ENCODE measurements at regions not wholly inside any gene's neighbourhood (a gene's known extent, or its start where the extent isn't known, plus 50 kb on each side); places are given as distances from the start of the nearest gene placed in this dataset.

- no peak overlapping the region for H3K4me3 ChIP-seq (replicated peaks in 1 of 4; ENCODE audit: control extremely low read depth in 1 of 4, insufficient read depth in 1 of 4, low read depth in 3 of 4, low read length in 4 of 4)
- TF ChIP-seq EZH2 (IDR thresholded peaks at IDR 0.05; ENCODE audit: low read length, missing control alignments): no peak
- TF ChIP-seq CTCF (conservative IDR thresholded peaks at IDR 0.05 in 1 of 2, IDR thresholded peaks at IDR 0.05 in 1 of 2; ENCODE audit: low read depth in 1 of 2, low read length in 2 of 2): no peak
- H3K9ac ChIP-seq (ENCODE audit: insufficient read depth, low read length): no peak overlapping the region
- H3K4me1 ChIP-seq (ENCODE audit: control insufficient read depth, extremely low read depth, insufficient read depth, low read length): no peaks in the 10 kb centered on the region
- H3K36me3 ChIP-seq (ENCODE audit: control insufficient read depth, insufficient read depth, low read length): no peaks in the 10 kb centered on the region
- H3K27ac ChIP-seq (ENCODE audit: insufficient read depth, low read length): no peak overlapping the region
- H2AFZ ChIP-seq (ENCODE audit: low read length): no peak overlapping the region
- H3K9me3 ChIP-seq (ENCODE audit: control insufficient read depth, insufficient read depth, low read depth, low read length): no peaks in the 10 kb centered on the region
- H4K20me1 ChIP-seq (ENCODE audit: control insufficient read depth, extremely low read depth, insufficient read depth, low read length): no peaks in the 10 kb centered on the region
- H3K4me2 ChIP-seq (ENCODE audit: extremely low read depth, insufficient read depth, low read length): no peak overlapping the region
- H3K27me3 ChIP-seq (ENCODE audit: control insufficient read depth, insufficient read depth, low read length): no peaks in the 10 kb centered on the region
- H3K79me2 ChIP-seq (ENCODE audit: control insufficient read depth, insufficient read depth, low read length): no peaks in the 10 kb centered on the region
- DNase-seq (ENCODE audit: low read depth in 2 of 2): no peak
These were observed 70.4 kb upstream of the TAMM41 start for GRCh38 chr3:11917051-11917450.

DNA sequence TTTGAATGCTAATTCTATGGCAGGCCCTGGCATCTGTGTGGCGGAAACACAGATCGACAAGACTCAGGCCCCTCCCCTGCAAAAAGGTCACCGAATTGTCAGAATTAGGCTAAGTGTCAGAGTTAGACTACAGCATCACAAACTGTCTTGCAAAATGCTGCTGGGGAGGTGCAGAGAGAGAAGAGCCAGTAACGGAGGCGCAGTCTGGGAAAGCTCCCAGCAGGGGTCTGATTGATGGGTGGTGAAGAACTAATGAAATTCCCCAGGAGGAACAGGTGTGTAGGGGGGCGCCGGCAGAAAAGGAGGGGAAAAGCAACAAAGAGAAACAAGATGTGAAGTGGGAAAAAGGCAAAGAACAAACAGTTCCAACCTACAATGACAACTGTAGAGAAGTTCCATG lies 72.7 kb upstream of the TAMM41 start:
- Histone ChIP-seq H2AFZ (ENCODE audit: low read length) (no peak overlapping the region), H3K27me3 (ENCODE audit: control insufficient read depth, insufficient read depth, low read length) (no peaks in the 10 kb centered on the region), H4K20me1 (ENCODE audit: control insufficient read depth, extremely low read depth, insufficient read depth, low read length) (no peaks in the 10 kb centered on the region), H3K4me3 (replicated peaks in 1 of 4; ENCODE audit: control extremely low read depth in 1 of 4, insufficient read depth in 1 of 4, low read depth in 3 of 4, low read length in 4 of 4) (no peak overlapping the region), H3K9me3 (ENCODE audit: control insufficient read depth, insufficient read depth, low read depth, low read length) (no peaks in the 10 kb centered on the region), H3K4me1 (ENCODE audit: control insufficient read depth, extremely low read depth, insufficient read depth, low read length) (no peaks in the 10 kb centered on the region), H3K27ac (ENCODE audit: insufficient read depth, low read length) (no peak overlapping the region), H3K79me2 (ENCODE audit: control insufficient read depth, insufficient read depth, low read length) (no peaks in the 10 kb centered on the region), H3K36me3 (ENCODE audit: control insufficient read depth, insufficient read depth, low read length) (no peaks in the 10 kb centered on the region), H3K4me2 (ENCODE audit: extremely low read depth, insufficient read depth, low read length) (no peak overlapping the region), H3K9ac (ENCODE audit: insufficient read depth, low read length) (no peak overlapping the region)
- no peak for DNase-seq (ENCODE audit: low read depth in 2 of 2)
- TF ChIP-seq EZH2 (IDR thresholded peaks at IDR 0.05; ENCODE audit: low read length, missing control alignments): no peak
- TF ChIP-seq CTCF (conservative IDR thresholded peaks at IDR 0.05 in 1 of 2, IDR thresholded peaks at IDR 0.05 in 1 of 2; ENCODE audit: low read depth in 1 of 2, low read length in 2 of 2): no peak

- Histone ChIP-seq H3K9me3 (ENCODE audit: control insufficient read depth, insufficient read depth, low read depth, low read length) (no peaks in the 10 kb centered on the region), H3K4me3 (replicated peaks in 1 of 4; ENCODE audit: control extremely low read depth in 1 of 4, insufficient read depth in 1 of 4, low read depth in 3 of 4, low read length in 4 of 4) (no peak overlapping the region), H3K36me3 (ENCODE audit: control insufficient read depth, insufficient read depth, low read length) (no peaks in the 10 kb centered on the region), H4K20me1 (ENCODE audit: control insufficient read depth, extremely low read depth, insufficient read depth, low read length) (no peaks in the 10 kb centered on the region), H3K79me2 (ENCODE audit: control insufficient read depth, insufficient read depth, low read length) (no peaks in the 10 kb centered on the region), H3K4me2 (ENCODE audit: extremely low read depth, insufficient read depth, low read length) (no peak overlapping the region), H3K27ac (ENCODE audit: insufficient read depth, low read length) (no peak overlapping the region), H3K4me1 (ENCODE audit: control insufficient read depth, extremely low read depth, insufficient read depth, low read length) (no peaks in the 10 kb centered on the region), H3K27me3 (ENCODE audit: control insufficient read depth, insufficient read depth, low read length) (no peaks in the 10 kb centered on the region), H3K9ac (ENCODE audit: insufficient read depth, low read length) (no peak overlapping the region), H2AFZ (ENCODE audit: low read length) (no peak overlapping the region)
- no peak for TF ChIP-seq CTCF (conservative IDR thresholded peaks at IDR 0.05 in 1 of 2, IDR thresholded peaks at IDR 0.05 in 1 of 2; ENCODE audit: low read depth in 1 of 2, low read length in 2 of 2)
- no peak for TF ChIP-seq EZH2 (IDR thresholded peaks at IDR 0.05; ENCODE audit: low read length, missing control alignments)
- DNase-seq (ENCODE audit: low read depth in 2 of 2): no peak
These were observed 77.8 kb upstream of the TAMM41 start for GRCh38 chr3:11924518-11924917.

All from fibroblast of lung (primary cell).